ENCODE measurements at regions not wholly inside any gene's neighbourhood (a gene's known extent, or its start where the extent isn't known, plus 50 kb on each side); places are given as distances from the start of the nearest gene placed in this dataset.

DNA sequence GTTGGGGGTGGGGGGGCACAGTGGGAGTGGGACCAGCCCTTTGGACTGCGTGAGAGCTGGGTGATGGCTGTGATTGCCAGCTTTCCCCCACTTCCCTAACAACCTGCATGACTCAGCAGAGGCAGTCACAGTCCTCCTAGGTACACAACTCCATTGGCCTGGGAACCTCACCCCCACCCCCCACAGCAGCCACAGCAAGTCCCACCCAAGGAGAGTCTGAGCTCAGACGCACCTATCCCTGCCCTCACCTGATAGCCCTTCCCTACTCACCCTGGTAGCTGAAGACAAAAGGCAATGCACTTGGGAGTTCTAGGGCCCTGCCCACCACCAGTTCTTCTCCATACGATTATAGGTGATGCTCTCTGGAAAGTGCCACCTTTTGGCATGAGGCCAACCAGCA lies 188.9 kb downstream of the ZNF648 start:
- TF ChIP-seq, protein P1, sequence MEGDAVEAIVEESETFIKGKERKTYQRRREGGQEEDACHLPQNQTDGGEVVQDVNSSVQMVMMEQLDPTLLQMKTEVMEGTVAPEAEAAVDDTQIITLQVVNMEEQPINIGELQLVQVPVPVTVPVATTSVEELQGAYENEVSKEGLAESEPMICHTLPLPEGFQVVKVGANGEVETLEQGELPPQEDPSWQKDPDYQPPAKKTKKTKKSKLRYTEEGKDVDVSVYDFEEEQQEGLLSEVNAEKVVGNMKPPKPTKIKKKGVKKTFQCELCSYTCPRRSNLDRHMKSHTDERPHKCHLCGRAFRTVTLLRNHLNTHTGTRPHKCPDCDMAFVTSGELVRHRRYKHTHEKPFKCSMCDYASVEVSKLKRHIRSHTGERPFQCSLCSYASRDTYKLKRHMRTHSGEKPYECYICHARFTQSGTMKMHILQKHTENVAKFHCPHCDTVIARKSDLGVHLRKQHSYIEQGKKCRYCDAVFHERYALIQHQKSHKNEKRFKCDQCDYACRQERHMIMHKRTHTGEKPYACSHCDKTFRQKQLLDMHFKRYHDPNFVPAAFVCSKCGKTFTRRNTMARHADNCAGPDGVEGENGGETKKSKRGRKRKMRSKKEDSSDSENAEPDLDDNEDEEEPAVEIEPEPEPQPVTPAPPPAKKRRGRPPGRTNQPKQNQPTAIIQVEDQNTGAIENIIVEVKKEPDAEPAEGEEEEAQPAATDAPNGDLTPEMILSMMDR (IDR thresholded peaks at IDR 0.05) = no peak
- no peak for TF ChIP-seq POLR2A (IDR thresholded peaks at IDR 0.05)
